HG03103 (cell line): ENCODE measurements at regions not wholly inside any gene's neighbourhood (a gene's known extent, or its start where the extent isn't known, plus 50 kb on each side); places are given as distances from the start of the nearest gene placed in this dataset.

Experiments used
- ATAC-seq: cut with Tn5 transposase; IDR thresholded peaks from one replicate; pipeline ENCODE4 v1.9.1; 2021; ENCODE audit warnings: low read depth; ENCODE audit not compliant: unreplicated experiment

DNA sequence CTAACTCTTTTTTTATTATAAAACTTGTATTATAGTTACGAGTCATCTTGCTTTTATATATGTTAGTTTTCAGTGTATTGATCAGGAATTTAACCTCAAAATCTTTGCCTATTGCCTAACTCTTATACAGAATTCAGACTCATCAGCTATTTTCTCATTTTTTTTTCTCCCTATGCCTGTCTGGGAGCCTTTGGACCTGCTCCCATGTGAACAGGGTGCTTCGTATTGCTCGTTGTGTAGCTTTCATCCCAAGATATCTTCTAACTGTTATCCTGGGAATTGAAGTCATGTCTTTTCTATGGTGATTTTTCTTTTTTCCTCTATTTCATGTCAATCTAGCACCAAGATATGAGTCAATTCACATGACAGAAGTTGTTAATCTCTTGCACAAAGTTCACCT lies 814.0 kb downstream of the SLC4A3 start:
- no peak for ATAC-seq

DNA sequence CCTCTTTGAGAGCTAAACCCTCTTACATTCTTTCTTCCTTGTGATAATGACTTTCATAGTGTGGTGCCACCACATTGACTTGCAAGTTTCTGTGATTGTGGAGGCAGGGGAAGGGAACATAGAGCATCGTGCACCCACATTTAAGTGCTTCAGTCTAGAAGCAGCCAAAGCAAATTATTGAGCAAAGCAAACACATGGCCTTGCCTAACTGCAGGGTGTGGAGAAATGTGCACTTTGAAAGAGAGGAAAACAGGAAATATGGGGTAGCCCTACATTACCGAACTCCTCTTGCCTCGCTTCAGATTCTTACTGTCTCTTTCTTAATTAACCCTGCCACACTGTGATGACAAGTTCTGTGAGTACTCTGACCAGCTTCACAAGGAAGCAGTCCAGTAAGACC lies 814.6 kb downstream of the SLC4A3 start:
- no peak for ATAC-seq

DNA sequence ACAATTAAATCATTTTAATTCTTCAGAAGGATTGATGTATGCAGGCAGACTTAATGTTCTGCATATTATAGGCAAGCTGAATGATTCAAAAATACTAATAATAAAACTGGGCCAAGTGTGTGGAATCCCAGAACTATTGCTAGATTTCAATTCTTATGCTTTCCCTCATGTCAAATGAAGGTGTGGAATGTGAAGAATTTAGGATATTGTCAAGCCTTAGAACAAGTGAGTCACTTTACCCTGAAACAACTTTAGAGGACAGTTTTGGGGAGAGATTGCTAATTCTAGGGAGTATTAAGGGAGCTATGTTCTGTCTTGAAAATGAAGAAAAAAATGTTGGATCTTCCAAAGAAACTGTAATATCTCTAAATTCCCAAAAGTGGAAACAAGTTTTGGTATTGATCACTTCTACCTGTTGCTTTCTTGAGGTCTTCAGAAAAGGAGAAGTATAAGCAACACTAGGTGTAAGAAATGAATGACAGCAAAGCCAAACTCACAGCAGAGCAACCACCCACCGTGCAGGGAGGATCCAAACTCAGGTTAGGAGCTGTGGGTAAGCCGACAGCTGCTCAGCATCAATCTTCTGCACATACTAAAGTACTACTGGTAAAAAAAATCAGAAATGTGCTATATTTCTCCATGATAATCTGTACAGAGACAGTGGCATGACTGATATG lies 818.1 kb downstream of the SLC4A3 start:
- ATAC-seq = no peak

DNA sequence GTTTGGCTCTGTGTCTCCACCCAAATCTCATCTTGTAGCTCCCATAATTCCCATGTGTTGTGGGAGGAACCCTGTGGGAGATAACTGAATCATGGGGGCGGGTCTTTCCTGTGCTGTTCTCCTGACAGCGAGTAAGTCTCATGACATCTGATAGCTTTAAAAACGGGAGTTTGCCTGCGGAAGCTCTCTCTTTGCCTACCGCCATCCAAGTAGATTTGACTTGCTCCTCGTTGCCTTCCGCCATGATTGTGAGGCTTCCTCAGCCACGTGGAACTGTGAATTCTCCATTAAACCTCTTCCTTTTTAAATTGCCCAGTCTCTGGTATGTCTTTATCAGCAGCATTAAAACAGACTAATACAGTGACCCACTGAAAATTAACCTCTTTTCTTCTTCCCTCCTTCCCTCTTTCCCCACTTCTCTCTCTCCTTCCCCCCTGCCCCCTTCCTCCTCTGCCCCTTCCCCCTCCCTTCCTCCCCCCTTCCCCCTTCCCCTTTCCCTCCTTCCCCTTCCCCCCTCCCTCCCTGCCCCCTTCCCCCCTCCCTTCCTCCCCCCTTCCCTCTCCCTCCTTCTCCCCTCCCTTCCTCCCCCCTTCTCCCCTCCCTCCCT lies 818.8 kb downstream of the SLC4A3 start:
- no peak for ATAC-seq

DNA sequence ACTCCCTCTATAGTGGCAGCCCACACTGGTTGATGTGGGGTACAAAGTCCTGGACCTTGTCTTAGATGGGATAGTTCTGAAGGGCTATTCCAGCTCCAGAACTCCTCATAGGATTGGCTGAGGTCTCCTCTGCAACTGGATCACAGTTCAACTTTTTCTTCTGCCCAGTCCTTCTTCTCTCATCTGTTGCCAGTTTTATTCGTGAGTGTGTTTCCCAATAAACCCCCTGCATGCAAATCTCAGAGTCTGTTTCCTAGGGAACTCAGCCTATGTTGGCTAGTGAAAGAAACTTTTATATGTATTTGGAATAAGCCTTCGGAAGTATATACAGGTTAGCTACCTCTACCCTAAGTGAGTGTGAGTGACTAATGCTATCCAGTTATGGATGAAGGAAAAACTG lies 823.4 kb downstream of the SLC4A3 start:
- ATAC-seq = no peak

DNA sequence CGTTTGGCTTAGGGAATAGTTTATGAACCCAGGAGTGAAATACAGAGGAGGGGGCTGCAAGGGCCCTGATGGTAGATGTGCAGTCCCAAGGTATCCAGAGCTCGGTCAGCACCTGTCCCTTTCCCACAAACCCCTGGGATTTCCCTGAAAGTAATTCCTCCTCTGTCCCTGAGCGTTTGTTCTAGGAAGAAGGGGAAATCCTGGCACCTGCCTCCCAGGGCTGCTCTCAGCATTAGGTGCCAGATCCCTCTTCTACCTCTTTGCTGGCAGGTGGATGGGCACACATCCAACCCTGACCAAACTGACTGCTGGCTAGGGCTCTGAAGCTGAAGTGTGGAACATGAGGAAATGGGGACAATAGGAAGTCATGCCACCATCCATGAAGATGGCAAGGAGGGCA lies 824.0 kb downstream of the SLC4A3 start:
- no peak for ATAC-seq

DNA sequence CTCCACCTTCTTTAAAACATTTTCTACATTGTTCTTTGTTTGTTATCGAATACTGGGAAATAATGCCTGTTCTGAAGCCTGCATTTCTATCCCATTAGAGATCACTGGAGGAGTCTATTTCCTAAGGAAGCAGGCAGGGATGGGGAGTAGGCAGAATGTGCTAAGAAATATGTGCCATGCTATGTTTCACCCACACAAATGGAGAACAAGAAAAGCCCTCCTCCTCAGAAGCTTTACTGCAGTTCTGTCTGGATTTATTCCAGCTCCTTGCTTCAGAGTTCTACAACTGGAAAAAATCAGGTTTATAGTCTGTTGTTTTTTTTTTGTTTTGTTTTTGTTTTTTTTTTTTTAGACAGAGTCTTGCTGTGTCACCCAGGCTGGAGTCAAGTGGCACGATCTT lies 825.1 kb downstream of the SLC4A3 start:
- no peak for ATAC-seq

DNA sequence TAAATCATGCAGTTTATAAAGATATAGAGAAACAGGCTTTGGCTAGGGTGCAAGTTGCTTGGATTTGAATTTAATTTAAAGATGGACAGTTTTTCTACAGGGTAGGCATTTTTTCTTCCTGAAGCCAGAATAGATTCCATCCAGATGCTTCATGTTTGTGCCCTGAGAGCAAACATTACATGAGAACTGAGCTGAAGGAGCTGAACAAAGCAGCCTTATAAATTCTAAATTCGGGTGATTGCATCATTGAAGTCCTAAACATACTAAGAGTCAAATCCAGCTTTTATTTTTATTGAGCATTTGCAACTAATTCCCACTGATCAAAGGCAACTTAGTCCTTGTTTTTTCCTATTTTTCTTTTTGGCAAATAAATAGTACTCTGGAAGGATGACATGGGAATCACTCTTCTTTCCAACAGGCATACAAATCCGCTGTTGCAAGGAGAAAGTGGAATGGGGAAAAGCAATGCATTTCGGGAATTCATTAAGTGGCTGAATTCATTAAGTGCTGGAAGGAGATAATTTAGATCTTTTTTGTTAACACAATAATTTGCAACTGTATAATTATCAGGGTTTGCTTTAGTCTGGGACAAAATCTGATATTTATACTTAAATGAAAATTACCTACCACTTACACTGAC lies 828.0 kb downstream of the SLC4A3 start:
- no peak for ATAC-seq

DNA sequence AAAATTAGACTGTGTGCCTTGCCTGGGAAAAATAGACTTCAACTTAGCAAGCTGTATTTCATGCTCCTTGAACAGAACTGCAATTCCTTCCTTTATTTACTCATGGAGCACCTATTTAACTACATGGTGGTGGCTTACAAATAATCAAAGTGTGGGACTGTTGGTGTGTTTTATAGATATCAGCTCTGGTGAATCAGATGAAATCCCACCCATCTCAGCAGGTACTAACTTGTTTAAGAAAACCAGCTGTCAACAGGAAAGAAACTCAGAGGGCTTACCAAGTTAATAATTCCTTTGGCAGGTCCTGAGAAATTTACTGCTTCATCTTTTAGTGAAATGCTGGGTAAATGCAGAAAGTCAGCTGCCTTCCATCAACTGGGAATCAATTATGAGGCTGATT lies 830.6 kb downstream of the SLC4A3 start:
- no peak for ATAC-seq

DNA sequence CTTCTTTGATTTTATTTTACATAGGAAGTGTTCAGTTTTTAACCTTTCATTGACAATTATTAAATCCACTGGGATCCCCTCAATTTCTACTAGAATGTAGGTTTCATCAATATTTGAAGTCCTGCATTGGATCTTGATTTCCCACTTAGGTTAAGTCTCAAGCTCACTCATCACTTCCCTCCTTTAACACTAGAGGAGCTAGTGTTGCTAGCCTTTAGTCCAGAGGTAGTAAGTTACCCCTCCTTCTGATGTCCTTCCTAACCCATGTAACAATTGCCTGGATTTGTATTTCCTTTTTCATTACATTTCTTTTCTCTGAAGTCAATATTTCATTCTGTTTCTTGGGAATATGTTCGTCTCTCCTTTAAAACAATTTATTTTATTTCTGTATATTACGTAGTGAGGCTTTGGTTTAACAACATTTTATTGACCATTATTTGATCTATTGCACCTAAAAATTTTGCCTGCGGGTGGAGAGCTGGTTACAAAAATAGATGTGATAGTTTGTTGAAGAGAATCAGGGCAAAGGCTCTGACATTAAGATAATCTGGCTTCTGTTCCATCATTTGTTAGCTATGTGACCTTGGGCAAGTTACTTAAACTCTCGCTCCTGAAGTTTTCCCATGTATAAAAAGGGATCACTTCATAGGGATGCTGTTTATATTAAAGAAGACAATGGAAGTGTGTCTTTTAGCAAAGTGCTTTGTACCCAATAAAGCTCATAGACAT lies 833.0 kb downstream of the SLC4A3 start:
- no peak for ATAC-seq

DNA sequence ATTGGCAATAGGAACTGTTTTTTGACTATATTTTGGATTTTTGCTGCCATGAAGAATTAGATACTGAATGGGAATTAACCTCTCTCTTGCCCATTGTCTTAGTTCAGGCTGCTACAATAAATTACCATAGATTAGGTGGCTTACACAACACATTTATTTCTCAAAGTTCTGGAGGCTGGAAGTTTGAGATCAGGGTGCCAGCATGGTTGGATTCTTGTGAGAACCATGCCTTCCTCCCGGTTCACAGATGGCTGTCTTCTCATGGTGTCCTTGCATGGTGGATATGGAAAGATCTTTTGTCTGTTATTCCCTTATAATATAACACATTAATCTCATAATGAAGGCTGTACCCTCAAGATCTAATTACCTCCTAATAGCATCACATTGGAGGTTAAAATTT lies 836.4 kb downstream of the SLC4A3 start:
- ATAC-seq = no peak

DNA sequence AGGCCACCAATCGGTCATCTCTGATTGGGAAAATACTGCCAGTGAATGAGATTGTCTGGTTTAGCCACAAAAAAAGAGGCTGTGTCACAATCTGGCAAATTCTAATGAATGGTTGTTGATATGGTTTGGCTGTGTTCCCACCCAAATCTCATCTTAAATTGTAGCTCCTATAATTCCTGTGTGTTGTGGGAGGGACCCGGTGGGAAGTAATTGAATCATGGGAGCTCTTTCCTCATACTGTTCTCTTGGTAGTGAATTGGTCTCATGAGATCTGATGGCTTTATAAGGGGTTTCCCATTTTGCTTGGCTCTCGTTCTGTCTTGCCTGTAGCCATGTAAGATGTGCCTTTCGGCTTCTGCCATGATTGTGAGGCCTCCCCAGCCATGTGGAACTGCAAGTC lies 838.3 kb downstream of the SLC4A3 start:
- ATAC-seq = no peak

DNA sequence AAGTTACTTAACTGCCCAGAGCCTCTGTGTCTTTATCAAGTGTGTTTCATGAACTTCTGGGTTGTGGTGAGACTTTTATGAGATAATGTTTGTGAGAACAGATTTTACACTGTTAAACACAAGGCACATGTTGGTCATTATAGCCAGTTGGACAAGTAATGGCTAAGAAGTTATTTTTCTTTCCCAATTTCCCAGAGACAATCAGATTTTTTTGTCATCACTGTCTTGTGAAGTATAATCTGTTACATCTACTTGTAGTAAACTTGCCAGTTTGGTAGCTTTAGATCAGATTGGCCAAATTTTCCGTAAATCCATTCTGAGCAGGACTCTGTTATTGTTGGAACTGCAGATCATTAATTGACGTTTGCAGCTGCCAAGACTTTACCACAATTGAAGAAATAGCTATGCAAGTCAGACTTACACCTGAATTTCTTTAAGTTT lies 838.8 kb downstream of the SLC4A3 start:
- ATAC-seq = no peak

DNA sequence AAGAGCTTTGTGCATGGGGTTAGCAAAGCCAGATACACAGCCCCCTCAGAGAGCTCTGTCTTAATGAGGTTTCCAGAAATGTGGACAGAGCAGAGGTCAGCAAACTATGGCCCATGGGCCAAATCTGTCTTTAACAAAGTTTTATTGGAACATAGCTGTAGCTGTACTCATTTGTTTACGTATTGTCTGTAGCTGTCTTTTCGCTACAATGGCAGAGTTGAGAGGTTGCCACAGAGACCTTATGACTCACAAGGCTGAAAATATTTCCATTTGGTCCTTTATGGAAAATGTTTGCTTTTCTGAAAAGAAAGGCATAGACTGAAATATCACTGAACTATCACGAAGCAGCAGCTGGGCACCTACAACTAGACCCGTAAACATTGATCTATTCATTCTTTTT lies 841.8 kb downstream of the SLC4A3 start:
- ATAC-seq = no peak

DNA sequence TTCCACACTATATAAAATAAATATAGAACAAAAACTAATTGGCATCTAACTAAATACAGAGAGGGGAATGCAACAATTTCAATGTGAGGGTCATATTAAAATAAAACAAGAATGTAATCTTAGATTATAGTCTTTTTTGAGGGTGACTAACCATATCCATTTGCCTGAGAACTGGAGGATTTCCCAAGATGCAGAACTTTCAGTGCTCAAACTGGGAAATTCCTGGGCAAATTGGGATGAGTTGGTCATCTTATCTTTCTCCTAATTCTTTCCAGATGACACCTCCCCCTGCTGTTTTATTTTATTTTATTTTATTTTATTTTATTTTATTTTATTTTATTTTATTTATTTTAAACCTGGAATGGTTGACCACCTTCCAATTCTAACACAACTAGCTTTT lies 846.2 kb downstream of the SLC4A3 start:
- ATAC-seq = no peak

DNA sequence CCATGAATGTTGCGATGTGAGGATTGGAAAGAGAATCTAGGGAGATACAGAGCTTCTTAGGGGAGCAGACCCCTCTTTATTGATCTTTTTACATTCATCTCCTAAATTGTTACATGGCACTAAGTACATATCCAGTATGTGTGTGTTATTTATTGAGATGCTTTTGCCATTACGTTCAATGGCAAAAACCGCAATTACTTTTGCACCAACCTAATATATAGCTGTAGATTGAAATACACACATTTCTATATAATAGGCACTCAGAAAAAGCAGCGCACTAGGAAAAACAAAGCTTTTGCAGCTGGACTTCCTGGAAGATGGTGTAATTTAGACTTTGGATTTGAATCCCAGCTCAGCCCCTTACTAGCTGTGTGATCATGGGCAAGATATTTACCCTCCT lies 849.4 kb downstream of the SLC4A3 start:
- no peak for ATAC-seq

DNA sequence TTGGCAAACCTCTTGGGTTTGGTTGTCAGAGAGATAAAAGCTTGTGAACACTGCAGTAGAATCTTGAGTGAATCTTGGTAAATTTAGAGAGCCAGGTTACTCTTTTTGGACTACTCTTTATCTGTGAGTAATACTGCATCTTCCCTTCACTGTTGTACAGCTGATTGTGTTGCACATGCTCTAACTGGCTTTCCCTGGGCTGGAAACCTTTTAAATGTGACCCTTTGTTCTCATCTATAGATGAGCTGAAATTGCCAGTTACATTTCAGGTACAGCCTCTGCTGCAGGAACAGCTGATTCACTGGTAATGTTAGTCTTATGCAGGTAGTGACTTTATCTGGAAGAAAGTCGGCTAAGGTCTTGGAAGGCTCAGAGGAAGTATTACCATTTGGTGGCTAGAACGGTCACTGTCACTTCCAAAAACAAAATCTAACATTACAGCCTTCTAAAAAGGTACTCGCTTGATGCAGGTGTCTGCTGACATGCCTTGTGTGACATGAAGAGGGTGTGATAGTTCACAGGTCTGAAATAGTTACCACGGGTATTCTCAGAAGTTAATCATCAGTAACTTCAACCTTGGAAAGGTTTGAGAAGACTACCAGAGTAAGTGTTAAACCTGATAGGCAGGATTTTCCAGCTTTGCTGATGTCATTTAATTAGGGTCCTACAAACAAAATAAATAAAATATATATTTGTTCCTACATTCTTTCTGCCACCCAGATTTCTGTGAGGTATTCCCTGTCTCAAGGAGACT lies 851.1 kb downstream of the SLC4A3 start:
- no peak for ATAC-seq

DNA sequence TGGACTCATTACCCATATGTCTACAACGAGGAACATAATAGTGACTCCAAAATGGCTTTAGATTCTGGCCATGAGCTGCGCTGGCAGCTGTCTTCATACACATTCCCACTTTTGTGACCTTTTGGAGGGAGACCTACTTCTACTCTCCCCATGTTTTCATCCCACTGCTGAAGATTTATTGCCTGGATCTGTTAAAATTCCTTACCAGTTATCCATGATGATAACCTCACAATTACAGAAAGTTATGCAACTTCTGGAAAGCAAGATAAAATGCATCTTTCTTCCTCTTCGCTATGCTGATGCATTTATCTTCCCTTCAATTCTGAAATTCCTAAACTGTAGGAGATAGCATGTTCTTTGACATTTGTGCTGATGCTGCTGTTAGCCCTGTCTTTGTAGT lies 855.3 kb downstream of the SLC4A3 start:
- no peak for ATAC-seq

DNA sequence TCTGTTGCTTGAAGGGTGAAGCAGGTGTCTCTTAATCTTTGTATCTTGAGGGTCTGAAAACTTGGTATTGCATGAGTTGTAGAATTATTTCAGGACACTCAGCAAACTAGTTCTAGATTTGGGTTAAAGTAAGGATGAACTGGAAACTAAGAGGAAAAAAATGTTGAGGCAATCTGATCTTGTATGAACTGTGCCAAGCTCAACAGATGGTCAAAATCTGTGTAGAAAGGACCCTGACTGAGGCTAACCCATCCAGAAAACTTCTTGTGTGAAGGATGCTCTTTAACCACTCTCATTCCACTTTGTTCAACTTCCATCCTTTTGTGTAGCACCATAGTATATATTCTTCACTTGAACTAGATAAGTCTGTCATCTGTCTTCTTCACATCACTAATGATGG lies 861.7 kb downstream of the SLC4A3 start:
- no peak for ATAC-seq

DNA sequence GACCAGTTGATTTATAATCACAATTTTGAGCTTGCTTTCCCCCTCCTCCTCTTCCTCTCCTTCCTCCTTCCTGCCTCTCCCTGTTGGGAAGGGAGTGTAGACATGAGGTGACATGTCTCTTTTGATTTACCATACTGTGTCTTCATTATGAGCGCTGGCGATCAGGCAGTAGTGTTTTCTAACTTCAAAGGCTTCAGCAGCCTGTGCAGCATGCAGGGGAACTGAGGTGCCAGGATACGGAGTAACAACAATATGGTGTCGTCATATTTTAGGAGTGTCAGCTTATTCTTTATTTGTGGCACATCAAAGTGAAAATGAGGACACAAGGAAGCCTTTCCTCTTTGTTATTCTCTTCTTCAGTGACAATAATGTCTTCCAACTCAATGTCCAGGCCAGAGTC lies 864.2 kb downstream of the SLC4A3 start:
- ATAC-seq = no peak
